ENCODE measurements at regions not wholly inside any gene's neighbourhood (a gene's known extent, or its start where the extent isn't known, plus 50 kb on each side); places are given as distances from the start of the nearest gene placed in this dataset.

- no peak for DNase-seq
These were observed 1314.6 kb upstream of the GBE1 start for GRCh38 chr3:83076041-83076440.

- no peak for DNase-seq
These were observed 1313.0 kb upstream of the GBE1 start for GRCh38 chr3:83074485-83074884.

GRCh38 chr3:83065851-83066460, 1304.5 kb upstream of the GBE1 start:
- no peak for DNase-seq

GRCh38 chr3:83063446-83063845, 1302.0 kb upstream of the GBE1 start:
- no peak for DNase-seq

- DNase-seq = no peak
These were observed 1287.1 kb upstream of the GBE1 start for GRCh38 chr3:83048556-83048955.

GRCh38 chr3:83039422-83039821, 1278.0 kb upstream of the GBE1 start:
- no peak for DNase-seq

- DNase-seq = no peak
These were observed 1274.2 kb upstream of the GBE1 start for GRCh38 chr3:83035704-83036010.

- no peak for DNase-seq
These were observed 1273.6 kb upstream of the GBE1 start for GRCh38 chr3:83034806-83035703.

GRCh38 chr3:83033133-83033532, 1271.7 kb upstream of the GBE1 start:
- DNase-seq = no peak

GRCh38 chr3:83023086-83023485, 1261.6 kb upstream of the GBE1 start:
- no peak for DNase-seq

GRCh38 chr3:83011481-83011880, 1250.0 kb upstream of the GBE1 start:
- DNase-seq = no peak

- DNase-seq = no peak
These were observed 1242.5 kb upstream of the GBE1 start for GRCh38 chr3:83003917-83004316.

- no peak for DNase-seq
These were observed 1241.5 kb upstream of the GBE1 start for GRCh38 chr3:83002869-83003445.

GRCh38 chr3:82999777-83000176, 1238.3 kb upstream of the GBE1 start:
- no peak for DNase-seq

- DNase-seq = no peak
These were observed 1216.9 kb upstream of the GBE1 start for GRCh38 chr3:82978368-82978767.

- DNase-seq = no peak
These were observed 1216.4 kb upstream of the GBE1 start for GRCh38 chr3:82977871-82978270.

- DNase-seq = no peak
These were observed 1212.3 kb upstream of the GBE1 start for GRCh38 chr3:82973791-82974190.

- DNase-seq = no peak
These were observed 1198.9 kb upstream of the GBE1 start for GRCh38 chr3:82960379-82960778.

- no peak for DNase-seq
These were observed 1196.3 kb upstream of the GBE1 start for GRCh38 chr3:82957696-82958095.

- DNase-seq = no peak
These were observed 1195.6 kb upstream of the GBE1 start for GRCh38 chr3:82957079-82957478.

GRCh38 chr3:82954486-82954885, 1193.0 kb upstream of the GBE1 start:
- DNase-seq = no peak

GRCh38 chr3:82942041-82942440, 1180.6 kb upstream of the GBE1 start:
- no peak for DNase-seq

GRCh38 chr3:82940124-82940523, 1178.7 kb upstream of the GBE1 start:
- DNase-seq = no peak

GRCh38 chr3:82939491-82940097, 1178.1 kb upstream of the GBE1 start:
- no peak for DNase-seq

Data from GDM1 (cell line).